ENCODE measurements at regions not wholly inside any gene's neighbourhood (a gene's known extent, or its start where the extent isn't known, plus 50 kb on each side); places are given as distances from the start of the nearest gene placed in this dataset.

DNA sequence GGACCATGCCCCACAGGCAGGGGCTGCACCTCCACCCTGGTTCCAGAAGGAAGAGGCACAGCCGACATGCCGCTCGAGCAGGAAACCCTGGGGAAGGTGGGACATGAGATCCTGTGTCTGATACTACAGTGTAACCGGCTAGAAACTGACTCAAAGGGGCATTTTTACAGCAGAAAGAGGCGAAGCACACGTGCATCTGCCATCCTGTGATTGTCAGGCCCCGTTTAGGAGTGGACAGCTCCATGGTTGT lies 62.7 kb downstream of the SIK1 start:
- DNase-seq (ENCODE audit: extremely low spot score): no peak
- H3K36me3 ChIP-seq (ENCODE audit: insufficient read depth): no peaks in the 10 kb centered on the region
- H3K4me3 ChIP-seq (ENCODE audit: low read depth, low read length): no peak overlapping the region
- WGBS: 93% methylated on average over 7 of the region's 7 CpGs
- H3K27ac ChIP-seq (ENCODE audit: low read depth): no peak overlapping the region
- H3K4me1 ChIP-seq (ENCODE audit: insufficient read depth): peaks cover 3% of the 10 kb centered on the region

DNA sequence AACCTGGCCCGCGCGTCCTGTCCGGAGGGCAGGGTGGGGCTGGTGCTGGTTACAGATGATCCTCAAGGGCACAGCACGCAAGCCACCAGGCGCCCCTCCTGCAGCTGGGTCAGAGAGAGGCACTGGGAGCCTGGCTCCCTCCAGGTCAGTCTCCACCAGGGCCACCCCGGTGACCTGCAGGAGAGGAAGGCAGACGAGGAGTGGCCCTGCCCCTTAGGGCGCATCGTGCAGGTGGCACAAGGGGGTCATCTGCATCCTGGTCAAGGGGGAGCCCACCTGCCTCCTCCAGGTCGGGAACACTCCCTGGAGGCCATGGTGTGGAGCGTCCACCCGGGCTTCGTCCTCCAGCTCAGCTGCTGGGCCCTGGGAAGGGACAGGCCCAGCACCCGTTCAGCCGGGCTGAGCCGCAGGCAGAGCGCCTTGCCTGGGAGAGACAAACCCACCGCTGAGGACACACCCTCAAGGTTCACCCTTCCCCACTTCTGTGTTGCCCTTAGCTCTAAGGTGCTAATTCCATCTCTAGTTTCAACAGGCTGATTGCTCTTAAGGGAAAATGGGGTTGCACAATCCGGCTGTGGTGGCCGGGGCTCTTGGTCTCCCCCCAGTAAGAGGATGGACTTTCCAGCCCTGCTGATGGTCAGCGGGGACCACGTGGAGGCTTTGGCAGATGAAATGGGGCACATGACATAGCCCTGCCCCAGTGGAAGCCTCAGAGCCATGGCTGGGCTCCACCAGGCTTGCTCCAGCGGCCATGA lies 63.2 kb downstream of the SIK1 start:
- Histone ChIP-seq H3K27ac (ENCODE audit: low read depth) (no peak overlapping the region), H3K36me3 (ENCODE audit: insufficient read depth) (no peaks in the 10 kb centered on the region), H3K4me1 (ENCODE audit: insufficient read depth) (peaks cover 3% of the 10 kb centered on the region), H3K4me3 (ENCODE audit: low read depth, low read length) (no peak overlapping the region)
- DNase-seq (ENCODE audit: extremely low spot score): no peak
- 96% methylated on average over 24 of the region's 24 CpGs for WGBS

DNA sequence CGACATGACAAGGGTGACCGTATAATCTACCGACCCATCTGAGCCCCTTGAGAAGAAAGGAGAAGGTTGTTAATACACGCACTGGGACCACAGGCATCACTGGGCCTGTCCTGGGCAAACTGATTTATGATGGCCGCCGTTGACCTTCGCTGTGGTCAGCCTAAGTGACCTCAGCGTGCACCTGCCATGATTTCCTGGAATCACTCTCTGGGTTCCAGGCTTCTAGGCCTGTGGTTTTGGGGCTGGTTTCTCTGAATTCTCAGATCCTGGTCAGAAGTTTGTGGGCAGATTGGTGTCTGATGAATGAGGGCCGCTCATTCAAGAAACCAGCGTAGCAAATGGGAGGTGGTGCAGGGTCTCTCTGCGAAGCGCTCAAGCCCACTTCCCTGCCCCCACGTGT lies 64.0 kb downstream of the SIK1 start:
- peaks cover 3% of the 10 kb centered on the region for H3K4me1 ChIP-seq (ENCODE audit: insufficient read depth)
- no peaks in the 10 kb centered on the region for H3K36me3 ChIP-seq (ENCODE audit: insufficient read depth)
- 92% methylated on average over 13 of the region's 13 CpGs for WGBS
- H3K4me3 ChIP-seq (ENCODE audit: low read depth, low read length): no peak overlapping the region
- DNase-seq (ENCODE audit: extremely low spot score): no peak
- H3K27ac ChIP-seq (ENCODE audit: low read depth): no peak overlapping the region

GRCh38 chr21:43362321-43362791 lies 64.6 kb downstream of the SIK1 start:
- H3K36me3 ChIP-seq (ENCODE audit: insufficient read depth): no peaks in the 10 kb centered on the region
- no peak overlapping the region for H3K4me3 ChIP-seq (ENCODE audit: low read depth, low read length)
- H3K27ac ChIP-seq (ENCODE audit: low read depth): peak overlapping the region; percentile 81
- H3K4me1 ChIP-seq (ENCODE audit: insufficient read depth): peaks cover 3% of the 10 kb centered on the region
- WGBS: 22% methylated on average over 35 of the region's 35 CpGs
- DNase-seq (ENCODE audit: extremely low spot score): no peak

DNA sequence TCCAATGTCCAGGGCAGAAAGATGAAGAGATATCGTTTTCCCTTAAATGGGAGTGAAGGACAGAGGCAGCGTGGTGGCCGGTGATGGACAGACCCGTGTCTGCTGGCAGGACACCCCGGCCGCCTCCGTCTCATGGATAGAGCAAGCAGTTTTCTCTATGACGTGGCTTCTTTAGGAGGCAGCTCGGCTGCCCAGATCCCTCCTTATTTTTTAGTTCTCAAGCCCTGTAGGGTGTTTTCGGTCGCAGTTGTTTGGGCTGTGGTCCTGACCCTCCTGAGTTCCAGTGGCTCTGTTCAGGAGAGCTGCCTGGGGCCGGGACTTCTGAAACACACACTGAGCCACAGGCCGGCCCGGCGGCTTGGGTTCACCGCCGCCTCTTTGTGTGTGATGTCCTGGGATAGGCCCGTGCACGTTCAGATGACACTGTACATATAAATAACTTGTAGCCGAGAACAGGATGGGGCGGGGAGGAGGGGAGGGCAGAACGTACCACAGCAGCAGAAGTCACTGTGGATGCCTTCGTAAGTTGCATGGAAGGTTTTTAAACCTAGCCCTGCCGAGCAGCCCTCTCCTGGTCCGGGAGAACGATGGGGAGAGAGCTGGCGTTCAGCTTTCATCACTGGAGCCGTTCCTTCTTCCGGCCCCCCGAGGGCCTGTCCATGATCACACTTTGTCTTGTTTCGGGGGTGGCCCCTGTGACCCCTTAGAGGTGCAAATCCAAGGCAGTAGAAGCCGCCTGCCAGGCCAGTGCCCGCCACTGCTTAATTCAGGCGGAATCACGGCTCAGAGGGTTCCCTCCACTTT lies 65.2 kb downstream of the SIK1 start:
- peaks cover 3% of the 10 kb centered on the region for H3K4me1 ChIP-seq (ENCODE audit: insufficient read depth)
- 44% methylated on average over 35 of the region's 35 CpGs for WGBS
- no peaks in the 10 kb centered on the region for H3K36me3 ChIP-seq (ENCODE audit: insufficient read depth)
- peak overlapping the region; percentile 81 for H3K27ac ChIP-seq (ENCODE audit: low read depth)
- peak; percentile 53 for DNase-seq (ENCODE audit: extremely low spot score)
- H3K4me3 ChIP-seq (ENCODE audit: low read depth, low read length): no peak overlapping the region

DNA sequence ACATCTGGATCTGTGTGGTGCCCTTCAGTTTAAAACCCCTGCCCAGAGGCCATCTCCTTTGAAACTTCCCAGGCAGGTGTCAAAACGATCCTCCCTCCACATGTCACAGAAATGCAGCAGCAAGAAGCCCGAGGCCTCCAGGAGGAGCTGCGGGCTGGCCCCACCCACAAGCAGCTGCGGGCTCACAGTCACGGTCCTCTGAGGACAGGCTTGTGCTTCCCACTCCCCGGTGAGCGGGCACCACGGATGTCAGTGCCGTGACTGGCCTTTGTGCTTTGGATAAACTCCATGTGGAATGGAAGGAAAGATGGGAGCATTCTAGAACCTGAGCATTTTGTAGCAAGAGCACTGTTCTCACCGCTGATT lies 65.8 kb downstream of the SIK1 start:
- Histone ChIP-seq H3K4me3 (ENCODE audit: low read depth, low read length) (no peak overlapping the region), H3K36me3 (ENCODE audit: insufficient read depth) (no peaks in the 10 kb centered on the region), H3K4me1 (ENCODE audit: insufficient read depth) (peaks cover 3% of the 10 kb centered on the region), H3K27ac (ENCODE audit: low read depth) (peak overlapping the region; percentile 81)
- 54% methylated on average over 10 of the region's 10 CpGs for WGBS
- no peak for DNase-seq (ENCODE audit: extremely low spot score)

- H3K4me3 ChIP-seq (ENCODE audit: low read depth, low read length): no peak overlapping the region
- 95% methylated on average over 32 of the region's 32 CpGs for WGBS
Measured at GRCh38 chr21:43360441-43361126, 66.3 kb downstream of the SIK1 start.

GRCh38 chr21:43358940-43359822 lies 67.8 kb downstream of the SIK1 start:
- WGBS: 86% methylated on average over 28 of the region's 28 CpGs
- Histone ChIP-seq H3K27ac (ENCODE audit: low read depth) (no peak overlapping the region), H3K36me3 (ENCODE audit: insufficient read depth) (no peaks in the 10 kb centered on the region), H3K4me3 (ENCODE audit: low read depth, low read length) (no peak overlapping the region), H3K4me1 (ENCODE audit: insufficient read depth) (peaks cover 3% of the 10 kb centered on the region)
- no peak for DNase-seq (ENCODE audit: extremely low spot score)

More at GRCh38 chr21:43360441-43361126, 66.3 kb downstream of the SIK1 start:
- DNase-seq (ENCODE audit: extremely low spot score): no peak
- H3K36me3 ChIP-seq (ENCODE audit: insufficient read depth): no peaks in the 10 kb centered on the region
- no peak overlapping the region for H3K27ac ChIP-seq (ENCODE audit: low read depth)
- H3K4me1 ChIP-seq (ENCODE audit: insufficient read depth): peaks cover 3% of the 10 kb centered on the region

DNA sequence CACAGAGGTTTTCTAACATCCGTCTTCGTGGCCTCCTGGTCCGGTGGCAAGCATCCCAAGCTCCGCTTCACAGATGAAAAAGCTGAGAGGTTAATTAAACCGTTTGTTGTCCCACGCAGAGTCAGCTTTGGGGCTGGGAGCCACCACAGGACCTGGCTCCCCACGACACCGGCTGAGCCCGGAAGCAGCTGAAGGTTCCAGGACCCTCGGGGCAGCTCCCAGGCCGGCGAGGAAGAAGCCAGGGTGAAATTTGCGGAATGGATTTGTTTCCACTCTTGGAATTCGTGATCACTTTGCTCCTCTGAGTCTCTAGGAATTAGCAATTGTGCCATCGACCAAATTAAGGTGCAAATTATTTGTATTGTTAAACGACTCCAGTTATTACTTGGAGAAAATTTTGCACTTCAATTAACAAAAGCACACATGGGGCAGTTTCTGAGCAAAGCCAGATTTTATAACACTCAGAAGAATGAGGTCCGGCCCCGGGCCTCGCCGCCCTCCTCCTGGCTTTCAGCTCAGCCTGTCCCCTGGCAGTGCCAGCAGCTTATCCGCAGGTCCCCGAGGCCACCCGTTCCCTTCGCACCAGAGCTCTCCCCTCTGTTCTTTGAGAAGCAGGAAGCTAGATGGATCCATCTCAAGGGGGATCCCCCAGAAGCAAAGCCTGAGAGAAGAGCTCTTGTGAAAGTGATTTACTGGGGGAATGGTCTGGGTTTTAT lies 69.1 kb downstream of the SIK1 start:
- WGBS: 83% methylated on average over 24 of the region's 24 CpGs
- Histone ChIP-seq H3K4me1 (ENCODE audit: insufficient read depth) (peaks cover 3% of the 10 kb centered on the region), H3K27ac (ENCODE audit: low read depth) (no peak overlapping the region), H3K4me3 (ENCODE audit: low read depth, low read length) (no peak overlapping the region), H3K36me3 (ENCODE audit: insufficient read depth) (no peaks in the 10 kb centered on the region)
- DNase-seq (ENCODE audit: extremely low spot score): no peak

GRCh38 chr21:43355925-43356289 lies 71.0 kb downstream of the SIK1 start:
- Histone ChIP-seq H3K4me1 (ENCODE audit: insufficient read depth) (no peaks in the 10 kb centered on the region), H3K36me3 (ENCODE audit: insufficient read depth) (no peaks in the 10 kb centered on the region), H3K27ac (ENCODE audit: low read depth) (no peak overlapping the region), H3K4me3 (ENCODE audit: low read depth, low read length) (no peak overlapping the region)
- no peak for DNase-seq (ENCODE audit: extremely low spot score)
- 76% methylated on average over 7 of the region's 7 CpGs for WGBS

DNA sequence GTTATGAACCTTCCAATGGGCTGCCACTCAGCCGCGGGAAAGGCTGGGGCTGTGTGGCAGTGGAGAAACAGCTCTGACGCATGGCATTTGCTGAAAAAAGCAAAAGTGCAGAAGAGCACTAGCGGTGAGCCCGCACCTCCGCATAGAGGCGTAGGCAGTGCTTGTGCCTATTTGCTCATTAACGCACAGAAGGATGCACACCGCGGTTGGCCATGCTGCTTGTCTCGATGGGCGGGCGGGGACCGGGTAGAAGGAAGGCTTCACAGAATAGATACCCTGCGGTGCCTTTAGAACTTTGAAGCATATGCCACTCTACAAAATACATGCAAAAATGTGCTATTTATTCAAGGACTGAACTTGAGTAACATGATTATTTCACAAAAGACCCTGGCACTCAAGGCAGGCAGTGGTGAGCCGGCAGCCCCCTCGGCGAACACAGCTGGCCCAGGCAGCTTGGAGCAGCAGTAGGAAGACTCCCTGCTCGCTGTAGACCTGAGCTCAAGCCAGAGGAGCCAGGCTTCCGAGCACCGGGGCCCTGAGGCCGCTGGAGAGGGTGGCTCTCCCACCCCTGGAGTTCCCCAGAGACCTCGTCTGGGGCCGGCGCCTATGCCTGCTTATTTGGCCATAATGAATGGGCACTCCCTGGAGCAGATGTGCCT lies 71.5 kb downstream of the SIK1 start:
- Histone ChIP-seq H3K27ac (ENCODE audit: low read depth) (no peak overlapping the region), H3K4me3 (ENCODE audit: low read depth, low read length) (no peak overlapping the region), H3K36me3 (ENCODE audit: insufficient read depth) (no peaks in the 10 kb centered on the region), H3K4me1 (ENCODE audit: insufficient read depth) (no peaks in the 10 kb centered on the region)
- 88% methylated on average over 25 of the region's 25 CpGs for WGBS
- no peak for DNase-seq (ENCODE audit: extremely low spot score)

DNA sequence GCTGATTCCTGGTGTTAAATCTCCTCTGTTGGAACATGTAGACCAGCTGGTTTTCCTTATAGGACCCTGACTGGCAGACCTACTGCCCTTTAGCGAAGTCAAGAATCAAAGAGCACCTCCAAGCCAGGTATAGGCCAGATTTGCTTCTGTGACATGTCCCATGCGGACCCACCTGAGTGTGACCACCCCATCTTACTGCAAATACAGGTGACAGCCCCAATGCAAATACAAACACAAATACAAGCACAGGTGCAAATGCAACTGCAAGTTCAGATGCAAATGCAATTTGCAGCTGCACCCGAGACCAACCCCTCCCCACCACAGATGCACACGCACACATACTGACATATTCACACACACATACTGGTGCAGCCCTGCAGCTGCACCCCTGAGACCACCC lies 72.3 kb downstream of the SIK1 start:
- no peak for DNase-seq (ENCODE audit: extremely low spot score)
- 94% methylated on average over 4 of the region's 4 CpGs for WGBS
- H3K36me3 ChIP-seq (ENCODE audit: insufficient read depth): no peaks in the 10 kb centered on the region
- no peak overlapping the region for H3K4me3 ChIP-seq (ENCODE audit: low read depth, low read length)
- no peaks in the 10 kb centered on the region for H3K4me1 ChIP-seq (ENCODE audit: insufficient read depth)
- H3K27ac ChIP-seq (ENCODE audit: low read depth): no peak overlapping the region
